HEK293T (cell line): ENCODE measurements at regions not wholly inside any gene's neighbourhood (a gene's known extent, or its start where the extent isn't known, plus 50 kb on each side); places are given as distances from the start of the nearest gene placed in this dataset.
"Not testable (repeated sequence)": the region's sequence is repeated elsewhere in the genome, so short reads cannot be mapped to it uniquely, and the experiment has no call there.

Experiments
- CTCF ChIA-PET: fragments of 350-600 bp; formaldehyde crosslinking; extraction: SDS; loops from one replicate; lab custom pipeline; 2021; ENCODE audit warnings: antibody characterized with exemption, inconsistent platforms; lab: Yijun Ruan, JAX
- POLR2A ChIA-PET: fragments of 350-600 bp; formaldehyde crosslinking; extraction: SDS; loops from one replicate; lab custom pipeline; 2020; ENCODE audit warnings: antibody characterized with exemption, inconsistent platforms; lab: Yijun Ruan, JAX
- DNase-seq: peaks from one replicate; pipeline ENCODE4 v3.0.0; 2012; ENCODE audit warnings: mixed read lengths; ENCODE audit errors: extremely low spot score
- ARNT ChIP-seq: fragments of 450-650 bp; IDR thresholded peaks from 2 replicates; pipeline ENCODE4 v1.6.1; 2017; ENCODE audit warnings: mild to moderate bottlenecking
- BHLHE40 ChIP-seq: fragments of 450-650 bp; IDR thresholded peaks from 2 replicates; pipeline ENCODE4 v1.6.1; 2016; ENCODE audit warnings: mild to moderate bottlenecking, moderate library complexity, borderline replicate concordance
- CTBP1 ChIP-seq: fragments of 450-650 bp; IDR thresholded peaks from 2 replicates; pipeline ENCODE4 v1.6.1; 2016; ENCODE audit warnings: borderline replicate concordance
- ELF4 ChIP-seq: fragments of 450-650 bp; IDR thresholded peaks from 2 replicates; pipeline ENCODE4 v1.6.1; 2017; ENCODE audit warnings: antibody characterized with exemption
- FOXA1 ChIP-seq: fragments of 450-650 bp; IDR thresholded peaks from 2 replicates; pipeline ENCODE4 v1.6.1; 2016; ENCODE audit warnings: mild to moderate bottlenecking
- FOXK2 ChIP-seq: fragments of 450-650 bp; IDR thresholded peaks from 2 replicates; pipeline ENCODE4 v1.6.1; 2016; ENCODE audit warnings: mild to moderate bottlenecking
- FOXM1 ChIP-seq: fragments of 450-650 bp; IDR thresholded peaks from 2 replicates; pipeline ENCODE4 v1.6.1; 2017; ENCODE audit warnings: mild to moderate bottlenecking, borderline replicate concordance
- HDGF ChIP-seq: fragments of 450-650 bp; IDR thresholded peaks from 2 replicates; pipeline ENCODE4 v1.6.1; 2017; ENCODE audit warnings: antibody characterized with exemption, borderline replicate concordance
- L3MBTL2 ChIP-seq: fragments of 450-650 bp; conservative IDR thresholded peaks from 2 replicates; pipeline ENCODE4 v1.6.1; 2016; ENCODE audit warnings: mild to moderate bottlenecking
- LEF1 ChIP-seq: fragments of 450-650 bp; IDR thresholded peaks from 2 replicates; pipeline ENCODE4 v1.6.1; 2017; ENCODE audit warnings: mild to moderate bottlenecking, borderline replicate concordance
- NFRKB ChIP-seq: fragments of 450-650 bp; IDR thresholded peaks from 2 replicates; pipeline ENCODE4 v1.6.1; 2016; ENCODE audit warnings: mild to moderate bottlenecking, moderate library complexity
- SP1 ChIP-seq: fragments of 450-650 bp; IDR thresholded peaks from 2 replicates; pipeline ENCODE4 v1.6.1; 2017
- SUZ12 ChIP-seq: fragments of 450-650 bp; IDR thresholded peaks from 2 replicates; pipeline ENCODE4 v1.6.1; 2016; ENCODE audit warnings: mild to moderate bottlenecking
- TARDBP ChIP-seq: fragments of 450-650 bp; IDR thresholded peaks from 2 replicates; pipeline ENCODE4 v1.6.1; 2016
- ZNF384 ChIP-seq: fragments of 450-650 bp; IDR thresholded peaks from 2 replicates; pipeline ENCODE4 v1.6.1; 2016
- TF ChIP-seq, protein P1 (sequence below): fragments of 450-650 bp; IDR thresholded peaks from 2 replicates; pipeline ENCODE4 v1.6.1; 2016

DNA sequence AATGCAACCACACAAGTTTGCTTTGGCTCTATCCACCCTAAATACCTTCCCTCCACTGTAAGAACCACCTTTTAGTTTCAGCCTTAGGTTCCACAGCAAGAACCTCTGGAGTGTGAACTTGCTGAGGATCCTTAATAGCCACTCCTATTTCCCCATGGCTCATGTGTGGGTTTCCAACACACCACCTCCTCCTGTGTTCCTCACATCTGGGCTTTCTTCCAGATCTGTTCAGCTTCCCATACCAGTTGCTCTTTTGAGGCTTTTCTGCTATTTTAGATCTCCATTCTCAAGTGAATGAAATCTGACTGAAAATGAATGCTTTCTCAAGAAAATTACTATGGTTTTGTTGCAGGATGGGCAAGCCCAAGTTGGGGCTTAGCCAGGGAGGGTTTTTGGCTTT, 104.8 kb upstream of the MIR17HG start:
- TF ChIP-seq HDGF (no peak), LEF1 (no peak), L3MBTL2 (no peak), SP1 (no peak)
- ChIA-PET CTCF (no interaction called here), POLR2A (no interaction called here)
- DNase-seq = no peak

DNA sequence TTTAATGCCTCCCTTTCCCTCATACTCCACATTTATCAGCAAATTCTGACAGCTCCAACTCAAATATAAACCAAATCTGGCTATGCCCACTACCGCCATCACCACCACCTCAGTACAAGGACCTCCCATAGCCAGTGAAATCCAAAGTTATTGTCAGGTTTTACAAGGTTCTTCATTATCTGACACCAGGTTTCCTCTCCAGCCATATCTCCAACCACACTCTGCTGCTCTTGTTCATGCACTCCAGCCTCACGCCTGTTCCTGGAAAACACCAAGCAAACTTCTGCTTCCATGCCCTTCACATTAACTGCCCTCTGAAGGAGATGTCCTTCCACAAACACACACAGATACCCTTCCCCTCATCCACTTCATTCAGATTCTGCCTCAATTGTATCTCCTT, 102.2 kb upstream of the MIR17HG start:
- ChIA-PET POLR2A (no interaction called here), CTCF (interaction anchor here (0.8 to 2.7 kb wide), 4 partner anchors 16 to 167 kb away, joined by 3 to 9 read pairs (median 5); no protein-coding TSS in a partner anchor)
- TF ChIP-seq FOXA1 (no peak), CTBP1 (no peak), ELF4 (no peak), SP1 (no peak), L3MBTL2 (no peak), NFRKB (no peak), FOXM1 (no peak), FOXK2 (no peak), LEF1 (no peak), TARDBP (no peak), ARNT (no peak), HDGF (no peak), ZNF384 (no peak), BHLHE40 (no peak), SUZ12 (no peak)
- TF ChIP-seq, protein P1, sequence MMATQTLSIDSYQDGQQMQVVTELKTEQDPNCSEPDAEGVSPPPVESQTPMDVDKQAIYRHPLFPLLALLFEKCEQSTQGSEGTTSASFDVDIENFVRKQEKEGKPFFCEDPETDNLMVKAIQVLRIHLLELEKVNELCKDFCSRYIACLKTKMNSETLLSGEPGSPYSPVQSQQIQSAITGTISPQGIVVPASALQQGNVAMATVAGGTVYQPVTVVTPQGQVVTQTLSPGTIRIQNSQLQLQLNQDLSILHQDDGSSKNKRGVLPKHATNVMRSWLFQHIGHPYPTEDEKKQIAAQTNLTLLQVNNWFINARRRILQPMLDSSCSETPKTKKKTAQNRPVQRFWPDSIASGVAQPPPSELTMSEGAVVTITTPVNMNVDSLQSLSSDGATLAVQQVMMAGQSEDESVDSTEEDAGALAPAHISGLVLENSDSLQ = no peak
- no peak for DNase-seq

DNA sequence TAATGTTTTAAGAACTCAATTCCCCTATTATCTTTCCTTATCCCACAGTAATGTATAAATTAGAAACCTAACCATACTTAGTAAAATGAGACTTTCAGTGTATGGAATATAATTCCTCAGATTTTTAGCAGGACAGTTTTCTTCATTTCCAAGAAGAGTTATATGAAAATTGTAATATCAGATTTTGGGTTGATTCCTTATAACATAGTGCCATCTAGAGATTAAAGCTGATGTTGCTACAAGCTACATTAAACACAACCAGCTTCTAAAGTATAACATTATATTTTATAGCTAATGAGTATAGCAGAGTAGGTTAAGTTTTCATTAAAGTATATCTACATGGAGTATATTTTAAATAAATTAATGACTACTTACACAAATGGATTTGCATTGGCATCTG, 99.7 kb upstream of the MIR17HG start:
- POLR2A ChIA-PET = no interaction called here
- no peak for TF ChIP-seq NFRKB
- DNase-seq = no peak
- CTCF ChIA-PET = interaction anchor here (0.6 to 1.6 kb wide), 14 partner anchors 8 to 168 kb away, joined by 3 to 5 read pairs (median 3); no protein-coding TSS in a partner anchor

DNA sequence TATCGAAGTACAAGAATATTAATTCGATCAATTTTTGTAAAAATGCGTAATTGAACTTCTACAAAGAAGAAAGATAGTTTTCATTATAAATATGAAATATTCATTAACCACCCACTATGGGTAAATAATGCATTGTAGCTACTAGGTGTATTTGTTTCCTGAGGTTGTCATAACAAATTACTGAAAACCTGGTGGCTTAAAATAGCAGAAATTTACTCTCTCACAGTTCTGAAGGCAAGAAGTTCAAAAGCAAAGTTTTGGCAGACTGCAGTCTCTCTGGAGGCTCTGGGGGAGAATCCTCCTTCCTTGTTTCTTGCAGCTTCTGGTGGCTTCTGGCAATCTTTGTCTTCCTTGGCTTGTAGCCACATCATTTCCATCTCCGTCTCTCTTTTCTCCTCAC, 99.2 kb upstream of the MIR17HG start:
- DNase-seq = no peak
- POLR2A ChIA-PET = no interaction called here
- CTCF ChIA-PET = interaction anchor here (0.6 to 1.6 kb wide), 14 partner anchors 8 to 169 kb away, joined by 3 to 5 read pairs (median 3); no protein-coding TSS in a partner anchor
- no peak for TF ChIP-seq FOXK2
- TF ChIP-seq FOXM1 = no peak
- TF ChIP-seq FOXA1 = no peak
- no peak for TF ChIP-seq NFRKB
- no peak for TF ChIP-seq L3MBTL2
- TF ChIP-seq TARDBP = no peak
- TF ChIP-seq BHLHE40 = no peak
- no peak for TF ChIP-seq ELF4
- TF ChIP-seq LEF1 = no peak
- TF ChIP-seq CTBP1 = no peak
- no peak for TF ChIP-seq ZNF384
- TF ChIP-seq HDGF = no peak
- no peak for TF ChIP-seq SP1
- no peak for TF ChIP-seq ARNT
- TF ChIP-seq, protein P1 = no peak
- no peak for TF ChIP-seq SUZ12

DNA sequence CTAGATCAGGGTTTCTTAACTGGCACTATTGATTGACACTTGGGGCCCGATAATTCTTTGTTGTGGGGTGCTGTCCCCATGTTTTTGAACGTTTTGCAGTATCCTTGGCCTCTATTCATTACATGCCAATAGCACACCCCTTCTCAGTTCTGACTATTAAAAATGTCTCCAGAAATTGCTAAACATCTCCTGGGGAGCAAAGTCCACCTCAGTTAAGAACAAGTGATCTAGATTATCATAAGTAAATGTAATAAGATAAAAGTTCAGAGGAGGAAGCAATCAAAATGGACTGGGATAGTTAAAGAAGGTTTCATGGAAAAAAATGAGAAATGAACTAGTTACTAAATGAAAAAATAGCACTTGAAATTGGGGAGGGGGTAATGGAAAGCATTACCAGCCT, 98.1 kb upstream of the MIR17HG start:
- TF ChIP-seq, protein P1 = no peak
- TF ChIP-seq FOXK2 (no peak), NFRKB (no peak), SUZ12 (no peak), ZNF384 (no peak), FOXM1 (no peak), LEF1 (no peak), L3MBTL2 (no peak), BHLHE40 (no peak), CTBP1 (no peak), FOXA1 (no peak), SP1 (no peak), ARNT (no peak), TARDBP (no peak), HDGF (no peak), ELF4 (no peak)
- ChIA-PET CTCF (no interaction called here), POLR2A (no interaction called here)
- DNase-seq = no peak

DNA sequence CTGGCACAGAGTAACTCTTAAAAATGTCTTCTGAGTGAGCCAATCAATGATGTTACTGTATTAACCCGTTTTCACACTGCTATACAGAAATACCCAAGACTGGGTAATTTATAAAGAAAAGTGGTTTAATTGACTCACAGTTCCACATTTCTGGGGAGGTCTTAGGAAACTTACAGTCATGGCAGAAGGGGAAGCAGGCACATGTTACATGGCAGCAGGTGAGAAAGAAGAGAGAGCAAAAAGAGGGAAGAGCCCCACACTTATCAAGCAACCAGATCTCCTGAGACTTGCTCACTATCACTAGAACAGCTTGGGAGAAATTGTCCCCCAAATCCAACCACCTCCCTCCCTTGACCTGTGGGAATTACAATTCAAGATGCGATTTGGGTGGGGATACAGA, 97.6 kb upstream of the MIR17HG start:
- POLR2A ChIA-PET = no interaction called here
- CTCF ChIA-PET = no interaction called here
- no peak for TF ChIP-seq SUZ12
- TF ChIP-seq TARDBP = no peak
- no peak for TF ChIP-seq SP1
- no peak for TF ChIP-seq ZNF384
- TF ChIP-seq FOXM1 = no peak
- no peak for TF ChIP-seq BHLHE40
- TF ChIP-seq L3MBTL2 = no peak
- no peak for TF ChIP-seq HDGF
- TF ChIP-seq, protein P1 = no peak
- no peak for TF ChIP-seq ELF4
- TF ChIP-seq CTBP1 = no peak
- no peak for TF ChIP-seq LEF1
- no peak for TF ChIP-seq ARNT
- no peak for TF ChIP-seq FOXA1

DNA sequence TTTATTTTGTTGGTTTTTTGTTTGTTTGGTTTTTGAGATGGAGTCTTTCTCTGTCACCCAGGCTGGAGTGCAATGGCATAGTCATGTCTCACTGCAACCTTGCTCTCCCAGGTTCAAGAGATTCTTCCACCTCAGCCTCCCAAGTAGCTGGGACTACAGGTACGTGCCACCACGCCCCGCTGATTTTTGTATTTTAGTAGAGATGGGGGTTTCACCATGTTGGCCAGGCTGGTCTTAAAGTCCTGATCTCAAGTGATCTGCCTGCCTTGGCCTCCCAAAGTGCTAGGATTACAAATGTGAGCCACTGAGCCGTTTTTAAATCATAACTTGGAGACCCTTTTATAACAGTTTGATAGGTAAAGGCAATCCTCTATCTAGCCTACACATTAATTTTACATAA, 95.9 kb upstream of the MIR17HG start:
- CTCF ChIA-PET, POLR2A ChIA-PET, DNase-seq: not testable (repeated sequence)

More for the DNA sequence above, 97.6 kb upstream of the MIR17HG start:
- DNase-seq = no peak
